B cell (primary cell): ENCODE measurements at regions not wholly inside any gene's neighbourhood (a gene's known extent, or its start where the extent isn't known, plus 50 kb on each side); places are given as distances from the start of the nearest gene placed in this dataset.

Experiments
- ATAC-seq: fragments of 200-7000 bp; cut with Tn5 transposase; one replicate; pipeline ENCODE4 v1.10.0; 2021; ENCODE audit warnings: low read depth, mild to moderate bottlenecking, moderate number of reproducible peaks, moderate library complexity
- CTCF ChIA-PET: fragments of 350-600 bp; sonication (Branson Sonifier 250); formaldehyde crosslinking; loops from one replicate; lab custom pipeline; 2021; ENCODE audit warnings: antibody characterized with exemption, inconsistent platforms; lab: Charles Lee
- POLR2A ChIA-PET: fragments of 350-600 bp; sonication (Branson Sonifier 250); formaldehyde crosslinking; loops from one replicate; lab custom pipeline; 2021; ENCODE audit warnings: antibody characterized with exemption; lab: Charles Lee
- DNase-seq: peaks from one replicate; pipeline ENCODE4 v3.0.0; 2013
- H2AFZ ChIP-seq: 2 replicates; pipeline ENCODE4 v1.6.1; 2012; ENCODE audit warnings: mild to moderate bottlenecking, low read depth, low read length; ENCODE audit not compliant: insufficient read depth, poor library complexity, severe bottlenecking
- H3K27ac ChIP-seq, 2 donors: 1 replicate in 1 of 2; 2 replicates in 1 of 2; pipeline ENCODE4 v1.5.1; 2012 to 2013; ENCODE audit warnings: low read length in 2 of 2, mild to moderate bottlenecking in 2 of 2, moderate library complexity in 1 of 2
- H3K27me3 ChIP-seq, 4 experiments: fragments of 200-600 bp in 1 of 4; sonication (generic) in 1 of 4; replicated peaks in 1 of 4; 1 replicate in 2 of 4; 2 replicates in 2 of 4; pipeline versions ENCODE4 v1.6.1 to v1.7.0; 2013 to 2016; ENCODE audit warnings: low read length in 3 of 4, mild to moderate bottlenecking in 2 of 4, mixed read lengths in 1 of 4, moderate library complexity in 1 of 4; ENCODE audit not compliant: insufficient read depth in 4 of 4, control insufficient read depth in 3 of 4; ENCODE audit errors: control extremely low read depth in 1 of 4
- H3K36me3 ChIP-seq, 2 experiments: replicated peaks in 1 of 2; 1 replicate in 1 of 2; 2 replicates in 1 of 2; pipeline versions ENCODE4 v1.6.1 to v1.7.1; 2013; ENCODE audit warnings: low read length in 1 of 2; ENCODE audit not compliant: insufficient read depth in 2 of 2, control insufficient read depth in 1 of 2; ENCODE audit errors: control extremely low read depth in 1 of 2, extremely low read depth in 1 of 2
- H3K4me1 ChIP-seq, 2 donors: fragments of 200-600 bp in 1 of 2; sonication (generic) in 1 of 2; 1 replicate in 1 of 2; 2 replicates in 1 of 2; pipeline versions ENCODE4 v1.5.1 to v1.6.1; 2013 to 2017; ENCODE audit warnings: low read length in 2 of 2; ENCODE audit not compliant: control insufficient read depth in 2 of 2, insufficient read depth in 2 of 2
- H3K4me2 ChIP-seq: replicated peaks from 2 replicates; pipeline ENCODE3; 2012; ENCODE audit warnings: mild to moderate bottlenecking, low read depth, low read length; ENCODE audit not compliant: poor library complexity, severe bottlenecking
- H3K4me3 ChIP-seq, 5 experiments: fragments of 200-600 bp in 1 of 5; sonication (generic) in 1 of 5; 1 replicate in 3 of 5; 2 replicates in 2 of 5; pipeline versions ENCODE4 v1.5.1 to v1.7.0; 2011 to 2016; ENCODE audit warnings: low read length in 4 of 5, mild to moderate bottlenecking in 4 of 5, low read depth in 2 of 5, control low read depth in 1 of 5, moderate library complexity in 1 of 5; ENCODE audit not compliant: insufficient read depth in 1 of 5; ENCODE audit errors: control extremely low read depth in 1 of 5, extremely low read depth in 1 of 5
- H3K79me2 ChIP-seq: fragments of 200-600 bp; sonication (generic); one replicate; pipeline ENCODE4 v1.6.0; 2016; ENCODE audit warnings: low read length; ENCODE audit not compliant: control insufficient read depth, insufficient read depth
- H3K9ac ChIP-seq: fragments of 200-600 bp; sonication (generic); 2 replicates; pipeline ENCODE4 v1.6.1; 2017; ENCODE audit warnings: mild to moderate bottlenecking, low read length, moderate library complexity
- H3K9me3 ChIP-seq, 3 donors: one replicate each; pipeline versions ENCODE4 v1.6.1 to v1.7.1; 2013; ENCODE audit warnings: low read length in 2 of 3; ENCODE audit not compliant: control insufficient read depth in 2 of 3, insufficient read depth in 1 of 3; ENCODE audit errors: control extremely low read depth in 1 of 3
- H4K20me1 ChIP-seq: 2 replicates; pipeline ENCODE4 v1.6.0; 2012; ENCODE audit warnings: mild to moderate bottlenecking, low read length; ENCODE audit not compliant: insufficient read depth, control insufficient read depth, poor library complexity, severe bottlenecking
- H3K27ac Mint-ChIP-seq: one replicate; pipeline ENCODE4 v1.8.0; 2021; ENCODE audit warnings: mixed read lengths
- H3K27me3 Mint-ChIP-seq: one replicate; pipeline ENCODE4 v1.8.0; 2021; ENCODE audit warnings: mixed read lengths
- H3K4me1 Mint-ChIP-seq: one replicate; pipeline ENCODE4 v1.8.0; 2021; ENCODE audit warnings: mixed read lengths
- H3K4me3 Mint-ChIP-seq: one replicate; pipeline ENCODE4 v1.8.0; 2021; ENCODE audit warnings: mixed read lengths
- H3K9me3 Mint-ChIP-seq: one replicate; pipeline ENCODE4 v1.8.0; 2022; ENCODE audit warnings: mixed read lengths; ENCODE audit not compliant: insufficient read depth
- EZH2 ChIP-seq: IDR thresholded peaks from 2 replicates; pipeline ENCODE4 v1.6.1; 2012; ENCODE audit warnings: borderline replicate concordance, low read depth, mild to moderate bottlenecking, moderate library complexity, low read length; ENCODE audit not compliant: insufficient read depth, poor library complexity, severe bottlenecking
- WGBS: methylation state at CpG from one replicate; pipeline ENCODE4 v1.1.5; 2013; ENCODE audit warnings: missing lambda C conversion rate; ENCODE audit not compliant: insufficient coverage; 5-methylcytosine and 5-hydroxymethylcytosine counted together
- intact Hi-C: fragments of 100-400 bp; cut with micrococcal nuclease; formaldehyde crosslinking; loops from one replicate; pipeline ENCODE4 v1.10.0; 2022
- TF ChIP-seq, protein P1 (sequence below): fragments of 200-600 bp; IDR thresholded peaks from one replicate; pipeline ENCODE4 v1.8.0; 2022; ENCODE audit warnings: antibody characterized with exemption, mild to moderate bottlenecking

DNA sequence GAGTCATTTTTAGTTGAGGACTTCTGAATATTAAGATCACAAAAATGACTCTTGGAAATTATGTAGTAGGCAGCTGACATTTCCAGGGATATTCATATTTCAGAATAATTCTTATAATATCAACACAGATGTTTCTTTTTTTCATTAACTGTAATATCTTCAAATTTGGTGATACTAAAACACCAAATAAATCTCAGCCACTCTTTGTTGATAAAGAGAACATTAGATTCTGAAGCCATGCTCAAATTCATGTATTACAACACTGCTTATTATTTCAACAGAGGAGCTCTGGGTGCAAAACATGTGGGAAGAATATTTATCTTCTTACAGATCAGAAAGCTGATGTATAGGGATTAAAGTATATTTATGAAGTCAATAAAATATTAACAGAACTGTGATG is 355.4 kb downstream of the CRPPA start:
- H3K27ac ChIP-seq: no peak overlapping the region
- H3K79me2 ChIP-seq: no peaks in the 10 kb centered on the region
- POLR2A ChIA-PET: no interaction called here
- Mint-ChIP-seq H3K4me3 (no peak overlapping the region), H3K9me3 (no peaks in the 10 kb centered on the region), H3K4me1 (no peaks in the 10 kb centered on the region), H3K27ac (no peak overlapping the region), H3K27me3 (no peaks in the 10 kb centered on the region)
- intact Hi-C loops: no loop called here
- H3K4me1 ChIP-seq: no peaks in the 10 kb centered on the region
- H3K9ac ChIP-seq: no peak overlapping the region
- no peak overlapping the region for H3K4me3 ChIP-seq
- no peak for TF ChIP-seq EZH2
- TF ChIP-seq, protein P1, sequence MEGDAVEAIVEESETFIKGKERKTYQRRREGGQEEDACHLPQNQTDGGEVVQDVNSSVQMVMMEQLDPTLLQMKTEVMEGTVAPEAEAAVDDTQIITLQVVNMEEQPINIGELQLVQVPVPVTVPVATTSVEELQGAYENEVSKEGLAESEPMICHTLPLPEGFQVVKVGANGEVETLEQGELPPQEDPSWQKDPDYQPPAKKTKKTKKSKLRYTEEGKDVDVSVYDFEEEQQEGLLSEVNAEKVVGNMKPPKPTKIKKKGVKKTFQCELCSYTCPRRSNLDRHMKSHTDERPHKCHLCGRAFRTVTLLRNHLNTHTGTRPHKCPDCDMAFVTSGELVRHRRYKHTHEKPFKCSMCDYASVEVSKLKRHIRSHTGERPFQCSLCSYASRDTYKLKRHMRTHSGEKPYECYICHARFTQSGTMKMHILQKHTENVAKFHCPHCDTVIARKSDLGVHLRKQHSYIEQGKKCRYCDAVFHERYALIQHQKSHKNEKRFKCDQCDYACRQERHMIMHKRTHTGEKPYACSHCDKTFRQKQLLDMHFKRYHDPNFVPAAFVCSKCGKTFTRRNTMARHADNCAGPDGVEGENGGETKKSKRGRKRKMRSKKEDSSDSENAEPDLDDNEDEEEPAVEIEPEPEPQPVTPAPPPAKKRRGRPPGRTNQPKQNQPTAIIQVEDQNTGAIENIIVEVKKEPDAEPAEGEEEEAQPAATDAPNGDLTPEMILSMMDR: no peak
- H4K20me1 ChIP-seq: no peaks in the 10 kb centered on the region
- CTCF ChIA-PET: no interaction called here
- H3K36me3 ChIP-seq: no peaks in the 10 kb centered on the region
- DNase-seq (no peak), ATAC-seq (no peak)
- H3K27me3 ChIP-seq: no peaks in the 10 kb centered on the region
- no peak overlapping the region for H2AFZ ChIP-seq
- H3K4me2 ChIP-seq: no peak overlapping the region
- H3K9me3 ChIP-seq: no peaks in the 10 kb centered on the region

DNA sequence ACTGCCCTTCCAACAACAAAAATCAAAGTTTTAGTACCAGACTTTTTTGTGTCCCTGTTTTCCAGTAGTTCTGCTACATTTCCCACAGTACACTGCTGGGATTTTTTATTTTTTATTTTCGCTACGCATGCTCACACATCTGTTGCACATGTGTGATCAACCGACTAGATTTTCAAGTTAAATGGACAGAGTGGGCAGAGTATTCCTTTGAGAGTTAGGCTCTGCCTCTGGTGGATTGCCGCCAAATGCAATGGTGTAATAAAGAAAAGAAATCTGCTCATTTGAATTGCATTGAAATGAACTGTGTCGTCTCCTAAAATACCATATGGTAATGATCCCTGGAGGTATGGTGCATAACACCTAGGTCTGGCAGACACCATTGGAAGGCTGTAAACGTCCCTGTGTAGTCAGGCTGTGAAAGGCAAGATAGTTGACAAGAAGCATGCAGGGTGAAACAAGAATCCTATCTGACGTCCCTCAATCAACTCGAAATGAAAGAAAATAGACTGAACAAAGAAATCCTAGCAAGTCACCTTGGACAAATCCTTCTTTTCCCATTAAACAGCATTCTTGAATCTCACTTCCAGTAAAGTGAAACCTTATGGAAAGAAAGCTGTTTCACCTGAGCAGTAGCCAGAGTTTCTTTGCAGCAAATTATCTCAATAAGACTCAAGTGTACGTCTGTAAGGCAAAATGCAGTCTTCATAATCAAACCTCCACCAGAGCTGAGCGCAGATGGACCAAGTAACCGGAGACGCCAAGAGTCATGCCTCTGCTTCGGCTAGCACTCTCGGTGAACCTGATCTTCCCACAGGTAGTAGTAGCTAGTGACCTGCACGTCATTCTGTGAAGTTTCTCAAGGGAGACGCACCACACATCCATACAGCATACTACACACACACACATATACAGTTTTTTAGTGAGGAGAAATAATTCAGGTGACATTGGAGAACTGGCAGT is 357.3 kb downstream of the CRPPA start:
- Histone ChIP-seq H3K27ac (no peak overlapping the region), H3K4me1 (no peaks in the 10 kb centered on the region), H3K4me2 (no peak overlapping the region), H3K9me3 (no peaks in the 10 kb centered on the region), H3K9ac (no peak overlapping the region), H3K27me3 (no peaks in the 10 kb centered on the region), H4K20me1 (no peaks in the 10 kb centered on the region), H2AFZ (no peak overlapping the region), H3K36me3 (no peaks in the 10 kb centered on the region), H3K79me2 (no peaks in the 10 kb centered on the region), H3K4me3 (no peak overlapping the region)
- intact Hi-C loops: no loop called here
- Mint-ChIP-seq H3K27ac (no peak overlapping the region), H3K4me3 (no peak overlapping the region), H3K27me3 (no peaks in the 10 kb centered on the region), H3K9me3 (no peaks in the 10 kb centered on the region), H3K4me1 (no peaks in the 10 kb centered on the region)
- DNase-seq: no peak
- TF ChIP-seq, protein P1: no peak
- no peak for TF ChIP-seq EZH2
- no peak for ATAC-seq
- WGBS: 89% methylated on average over 8 of the region's 16 CpGs
- ChIA-PET POLR2A (no interaction called here), CTCF (interaction anchor here (1.8 kb wide), 1 partner anchor 11 kb away, joined by 6 read pairs; no protein-coding TSS in a partner anchor)
